Pancreas (tissue), 10 donors: ENCODE measurements at regions not wholly inside any gene's neighbourhood (a gene's known extent, or its start where the extent isn't known, plus 50 kb on each side); places are given as distances from the start of the nearest gene placed in this dataset.

Source experiments
- ATAC-seq, 4 donors: fragments of 200-7000 bp; cut with Tn5 transposase; one replicate each; pipeline versions ENCODE4 v1.8.0 to v1.9.1; 2020; ENCODE audit warnings: mild to moderate bottlenecking in 4 of 4, moderate library complexity in 4 of 4
- DNase-seq, 6 donors: peaks; one replicate each; pipeline ENCODE4 v3.0.0-alpha.2; 2020
- FAIRE-seq: peaks from 2 replicates; lab custom pipeline; 2012; peaks lifted over from hg19 to GRCh38; lab: Jason Lieb, UNC
- H3K27ac ChIP-seq, 4 donors: fragments of 200-600 bp; sonication (generic); 1 replicate in 3 of 4; 2 replicates in 1 of 4; pipeline versions ENCODE4 v1.5.0 to v1.8.0; 2020
- H3K27me3 ChIP-seq, 4 donors: fragments of 200-600 bp; one replicate each; pipeline ENCODE4 v1.8.0; 2021
- H3K36me3 ChIP-seq, 3 donors: fragments of 200-600 bp; sonication (generic) in 1 of 3; one replicate each; pipeline versions ENCODE4 v1.5.0 to v1.8.0; 2020 to 2021
- H3K4me1 ChIP-seq, 3 donors: fragments of 200-600 bp; one replicate each; pipeline ENCODE4 v1.8.0; 2021
- H3K4me3 ChIP-seq, 4 donors: fragments of 200-600 bp; sonication (generic) in 2 of 4; one replicate each; pipeline versions ENCODE4 v1.5.0 to v1.8.0; 2020 to 2021
- H3K9me3 ChIP-seq, 4 donors: fragments of 200-600 bp; one replicate each; pipeline ENCODE4 v1.8.0; 2021
- WGBS, 2 donors: extraction: QIAGEN DNeasy Blood & Tissue Kit; methylation state at CpG; one replicate each; pipeline ENCODE4 v1.1.7; 2013; 5-methylcytosine and 5-hydroxymethylcytosine counted together
- intact Hi-C, 3 donors: fragments of 100-400 bp; cut with DNase I; formaldehyde crosslinking; loops; one replicate each; pipeline versions ENCODE4 v1.11.1 to v1.14.2; 2022
- TF ChIP-seq, protein P1 (sequence below), 4 donors: fragments of 200-600 bp; sonication (generic) in 3 of 4; IDR thresholded peaks; one replicate each; pipeline versions ENCODE4 v1.5.0 to v1.8.0; 2021; ENCODE audit warnings: antibody characterized with exemption in 4 of 4
- donor health status: healthy with polysubstance abuse.
- donor health status: DM: no; HTN: no; CAD: no; lungs with moderate emphysema.
- donor health status: DM: no; HTN: no; CAD: no.
- donor health status: control.
- donor health status: control.
- donor health status: Bipolar disorder and iron deficiency.
- donor health status: DM: yes; HTN: yes; CAD: no.
- donor health status: DM: no; HTN: no; CAD: no.
- donor health status: DM: no; HTN: no; CAD: no.
- donor health status: DM: yes; HTN: yes; CAD: no.

DNA sequence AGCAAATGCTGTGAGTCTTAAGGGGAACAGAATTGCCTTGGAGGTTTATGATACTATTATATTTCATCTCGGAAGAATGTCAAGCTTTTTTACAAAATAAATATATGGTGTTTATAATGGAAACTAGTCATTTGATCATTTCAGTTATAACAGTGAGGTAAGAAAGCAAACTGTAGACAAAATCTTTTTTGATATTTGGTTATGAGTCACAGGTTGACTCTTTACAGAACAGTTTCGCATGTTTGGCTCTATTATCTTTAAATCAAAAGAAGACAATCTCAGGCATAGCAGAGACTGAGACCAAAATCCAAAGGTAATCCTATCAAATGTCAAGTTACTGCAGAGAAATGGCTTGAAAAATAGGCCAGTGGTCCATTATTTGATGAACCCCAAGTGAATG is 490.9 kb upstream of the MDFIC2 start:
- no peaks in the 10 kb centered on the region for H3K4me1 ChIP-seq
- H3K27ac ChIP-seq, result no peak overlapping the region
- H3K4me3 ChIP-seq, result no peak overlapping the region
- ATAC-seq (no peak), FAIRE-seq (no peak), DNase-seq (no peak)
- intact Hi-C loops, result no loop called here
- H3K9me3 ChIP-seq, result no peaks in the 10 kb centered on the region
- WGBS, 2 donors, result 38 to 53% methylated on average over 2 of the region's 2 CpGs
- H3K36me3 ChIP-seq, result no peaks in the 10 kb centered on the region
- TF ChIP-seq, protein P1, sequence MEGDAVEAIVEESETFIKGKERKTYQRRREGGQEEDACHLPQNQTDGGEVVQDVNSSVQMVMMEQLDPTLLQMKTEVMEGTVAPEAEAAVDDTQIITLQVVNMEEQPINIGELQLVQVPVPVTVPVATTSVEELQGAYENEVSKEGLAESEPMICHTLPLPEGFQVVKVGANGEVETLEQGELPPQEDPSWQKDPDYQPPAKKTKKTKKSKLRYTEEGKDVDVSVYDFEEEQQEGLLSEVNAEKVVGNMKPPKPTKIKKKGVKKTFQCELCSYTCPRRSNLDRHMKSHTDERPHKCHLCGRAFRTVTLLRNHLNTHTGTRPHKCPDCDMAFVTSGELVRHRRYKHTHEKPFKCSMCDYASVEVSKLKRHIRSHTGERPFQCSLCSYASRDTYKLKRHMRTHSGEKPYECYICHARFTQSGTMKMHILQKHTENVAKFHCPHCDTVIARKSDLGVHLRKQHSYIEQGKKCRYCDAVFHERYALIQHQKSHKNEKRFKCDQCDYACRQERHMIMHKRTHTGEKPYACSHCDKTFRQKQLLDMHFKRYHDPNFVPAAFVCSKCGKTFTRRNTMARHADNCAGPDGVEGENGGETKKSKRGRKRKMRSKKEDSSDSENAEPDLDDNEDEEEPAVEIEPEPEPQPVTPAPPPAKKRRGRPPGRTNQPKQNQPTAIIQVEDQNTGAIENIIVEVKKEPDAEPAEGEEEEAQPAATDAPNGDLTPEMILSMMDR (IDR thresholded peaks at IDR 0.05), result no peak
- no peaks in the 10 kb centered on the region for H3K27me3 ChIP-seq

DNA sequence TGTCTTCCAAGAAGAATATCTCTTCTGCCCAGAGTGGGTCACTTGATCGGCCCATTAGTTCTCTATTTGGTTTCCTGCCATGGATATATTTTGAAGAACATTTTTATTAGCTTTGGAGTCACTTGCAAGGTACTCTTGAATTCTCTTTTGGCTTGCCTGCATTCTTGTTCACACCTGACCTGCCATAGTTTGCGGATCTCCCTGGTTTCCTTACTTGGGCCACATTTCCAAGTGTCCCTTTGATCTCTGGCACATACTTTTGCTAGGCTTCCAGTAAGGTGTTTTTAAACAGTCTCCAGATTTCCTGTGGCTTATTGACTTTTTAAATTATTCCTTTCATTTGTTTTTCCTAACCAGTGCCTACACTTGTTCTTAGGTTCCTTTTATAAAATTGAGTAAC is 488.5 kb upstream of the MDFIC2 start:
- WGBS, 2 donors, result 83 to 87% methylated on average over 2 of the region's 2 CpGs
- DNase-seq, result no peak
- no peak for FAIRE-seq
- intact Hi-C loops, result no loop called here
- Histone ChIP-seq H3K27ac (no peak overlapping the region), H3K27me3 (no peaks in the 10 kb centered on the region), H3K4me3 (no peak overlapping the region), H3K36me3 (no peaks in the 10 kb centered on the region), H3K9me3 (no peaks in the 10 kb centered on the region), H3K4me1 (no peaks in the 10 kb centered on the region)
- ATAC-seq, result no peak
- TF ChIP-seq, protein P1 (IDR thresholded peaks at IDR 0.05), result no peak

DNA sequence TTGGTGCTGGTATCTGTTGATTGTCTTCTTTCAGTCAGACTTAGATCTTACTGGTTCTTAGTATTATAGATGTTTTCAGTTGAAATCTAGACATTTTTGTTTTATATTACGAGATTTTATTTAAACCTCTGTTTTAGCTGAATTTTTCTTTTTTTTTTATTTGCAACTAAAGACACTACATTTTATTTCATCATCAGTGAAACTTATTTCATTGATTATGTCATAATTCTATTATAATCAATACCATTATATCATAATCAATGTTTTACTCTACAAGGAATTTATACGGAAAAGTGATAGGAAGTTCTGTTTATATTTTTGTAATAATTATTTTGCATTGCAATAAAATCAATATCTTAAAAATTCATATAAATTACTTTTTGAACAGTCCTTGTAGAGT is 477.4 kb upstream of the MDFIC2 start:
- H3K27ac ChIP-seq, result no peak overlapping the region
- no peaks in the 10 kb centered on the region for H3K9me3 ChIP-seq
- TF ChIP-seq, protein P1 (IDR thresholded peaks at IDR 0.05), result no peak
- H3K4me3 ChIP-seq, result no peak overlapping the region
- no peak for DNase-seq
- no peaks in the 10 kb centered on the region for H3K4me1 ChIP-seq
- no peaks in the 10 kb centered on the region for H3K36me3 ChIP-seq
- 89 to 90% methylated on average over 2 of the region's 2 CpGs for WGBS, 2 donors
- H3K27me3 ChIP-seq, result no peaks in the 10 kb centered on the region
- intact Hi-C loops, result no loop called here
- no peak for ATAC-seq
- peak; percentile 63 for FAIRE-seq

DNA sequence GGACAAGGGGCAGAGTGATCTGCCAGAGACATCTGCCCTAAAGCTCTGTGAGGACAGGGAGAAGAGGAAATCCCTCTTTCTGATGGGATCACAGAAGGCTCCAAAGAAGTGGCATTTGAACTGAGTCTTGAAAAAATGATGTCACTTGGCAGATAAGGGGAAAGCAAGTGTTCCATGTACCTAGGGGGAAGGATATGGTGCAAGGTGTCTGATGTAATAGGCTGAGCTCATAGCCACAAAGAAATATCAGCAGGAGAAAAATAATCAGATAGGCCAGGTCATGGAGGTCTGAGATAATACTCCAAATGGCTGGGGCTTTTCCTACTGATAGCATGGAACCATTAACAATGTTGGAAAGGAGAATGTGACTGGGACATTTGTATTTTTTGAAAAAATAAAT is 468.4 kb upstream of the MDFIC2 start:
- DNase-seq, result no peak
- no peak for ATAC-seq
- no peaks in the 10 kb centered on the region for H3K27me3 ChIP-seq
- H3K36me3 ChIP-seq, result no peaks in the 10 kb centered on the region
- FAIRE-seq, result no peak
- no peak overlapping the region for H3K27ac ChIP-seq
- intact Hi-C loops, result no loop called here
- no peaks in the 10 kb centered on the region for H3K9me3 ChIP-seq
- no peak overlapping the region for H3K4me3 ChIP-seq
- no peaks in the 10 kb centered on the region for H3K4me1 ChIP-seq
- TF ChIP-seq, protein P1 (IDR thresholded peaks at IDR 0.05), result no peak

DNA sequence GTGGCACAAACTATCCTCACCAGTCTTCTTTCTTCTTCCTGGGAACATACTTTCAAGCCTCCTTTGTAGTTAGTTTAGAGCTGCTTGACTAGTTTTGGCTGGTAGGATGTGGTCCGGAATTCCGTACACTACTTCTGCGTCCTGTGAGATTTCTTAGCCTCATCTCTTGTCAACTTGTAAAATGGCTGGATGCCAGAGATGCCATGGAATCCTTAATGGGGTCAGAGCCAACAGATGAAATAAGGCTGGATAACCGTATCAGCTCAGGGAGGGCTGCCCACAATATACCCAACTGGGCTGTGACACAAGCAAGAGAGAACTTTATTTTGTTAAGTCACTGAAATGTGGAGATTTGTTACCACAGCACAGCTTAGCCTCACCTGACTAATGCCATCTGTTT is 466.9 kb upstream of the MDFIC2 start:
- WGBS, 2 donors, result 85 to 90% methylated on average over 4 of the region's 4 CpGs

More for the DNA sequence above, 466.9 kb upstream of the MDFIC2 start:
- Histone ChIP-seq H3K27ac (no peak overlapping the region), H3K27me3 (no peaks in the 10 kb centered on the region), H3K4me1 (no peaks in the 10 kb centered on the region), H3K4me3 (no peak overlapping the region), H3K9me3 (no peaks in the 10 kb centered on the region), H3K36me3 (no peaks in the 10 kb centered on the region)
- ATAC-seq (no peak), FAIRE-seq (no peak), DNase-seq (no peak)
- intact Hi-C loops, result no loop called here
- TF ChIP-seq, protein P1 (IDR thresholded peaks at IDR 0.05), result no peak
